NOMO-1 (cell line): ENCODE measurements at regions not wholly inside any gene's neighbourhood (a gene's known extent, or its start where the extent isn't known, plus 50 kb on each side); places are given as distances from the start of the nearest gene placed in this dataset.
"Not testable (repeated sequence)": the region's sequence is repeated elsewhere in the genome, so short reads cannot be mapped to it uniquely, and the experiment has no call there.

ENCODE experiments used
- DNase-seq, 2 experiments: peaks; one replicate each; lab custom pipeline; 2025; ENCODE audit not compliant: unreplicated experiment in 2 of 2; lab: John Stamatoyannopoulos, UW

GRCh38 chr13:99792079-99792921 is 179.3 kb downstream of the ZIC5 start:
- no peak for DNase-seq

- DNase-seq = no peak
Measured at GRCh38 chr13:99782669-99783068, 188.9 kb downstream of the ZIC5 start.

- no peak for DNase-seq
Measured at GRCh38 chr13:99778500-99778899, 193.1 kb downstream of the ZIC5 start.

- no peak for DNase-seq
Measured at GRCh38 chr13:99777873-99778272, 193.7 kb downstream of the ZIC5 start.

DNA sequence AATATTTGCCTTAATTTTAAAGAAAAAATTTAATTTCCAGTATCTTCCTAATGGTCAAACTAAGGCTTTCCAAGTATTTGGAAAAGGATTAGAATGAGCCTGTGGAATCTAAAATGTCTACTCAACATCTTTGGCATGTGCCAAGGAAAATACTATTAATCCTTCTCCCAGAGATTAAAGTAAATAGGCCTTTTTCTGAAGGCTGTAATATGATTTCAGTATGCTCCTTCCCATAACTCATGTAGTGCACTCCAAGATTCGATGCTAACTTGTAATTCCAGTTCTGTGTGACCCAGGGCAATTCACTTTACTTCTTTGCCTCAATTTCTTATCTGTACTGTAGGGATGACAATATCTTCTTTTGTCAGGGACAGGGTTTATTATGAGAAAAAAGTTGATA is 196.9 kb downstream of the ZIC5 start:
- DNase-seq = no peak

DNA sequence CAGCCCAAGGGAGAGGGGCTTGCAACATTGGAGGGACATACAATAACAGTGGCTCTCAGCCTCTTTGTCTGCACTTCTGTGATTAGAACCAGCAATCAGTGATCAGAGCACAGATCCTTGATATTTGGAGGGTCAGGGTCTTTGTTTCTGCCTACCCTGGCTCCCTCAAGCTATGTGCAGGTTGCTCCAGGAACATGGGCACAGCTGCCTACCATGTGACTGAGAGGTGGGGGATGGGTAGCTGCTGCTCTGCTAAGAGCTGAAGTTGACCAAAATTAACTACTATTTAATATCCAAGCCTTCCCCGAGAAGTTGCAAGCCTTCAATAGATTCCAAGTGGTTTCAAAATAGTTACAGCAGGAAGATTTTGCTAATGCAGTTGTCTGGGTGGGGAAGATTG is 202.6 kb downstream of the ZIC5 start:
- DNase-seq = no peak

GRCh38 chr13:99766641-99767045 is 204.9 kb downstream of the ZIC5 start:
- DNase-seq = no peak

DNA sequence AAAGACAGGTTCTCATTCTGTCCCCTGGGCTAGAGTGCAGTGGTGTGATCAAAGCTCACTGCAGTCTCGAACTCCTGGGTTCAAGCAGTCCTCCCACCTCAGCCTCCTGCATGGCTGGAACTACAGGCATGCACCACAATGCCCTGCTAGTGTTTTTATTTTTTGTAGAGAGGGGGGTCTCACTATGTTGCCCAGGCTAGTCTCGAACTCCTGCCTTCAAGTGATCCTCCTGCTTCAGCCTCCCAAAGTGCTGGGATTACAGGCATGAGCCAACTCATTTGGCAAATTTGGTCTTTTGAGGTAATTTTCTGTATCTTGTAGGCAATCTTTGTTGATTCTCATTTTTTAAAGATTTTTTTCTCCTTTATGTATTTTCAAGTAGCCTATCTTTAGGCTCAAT is 205.7 kb downstream of the ZIC5 start:
- DNase-seq = no peak

DNA sequence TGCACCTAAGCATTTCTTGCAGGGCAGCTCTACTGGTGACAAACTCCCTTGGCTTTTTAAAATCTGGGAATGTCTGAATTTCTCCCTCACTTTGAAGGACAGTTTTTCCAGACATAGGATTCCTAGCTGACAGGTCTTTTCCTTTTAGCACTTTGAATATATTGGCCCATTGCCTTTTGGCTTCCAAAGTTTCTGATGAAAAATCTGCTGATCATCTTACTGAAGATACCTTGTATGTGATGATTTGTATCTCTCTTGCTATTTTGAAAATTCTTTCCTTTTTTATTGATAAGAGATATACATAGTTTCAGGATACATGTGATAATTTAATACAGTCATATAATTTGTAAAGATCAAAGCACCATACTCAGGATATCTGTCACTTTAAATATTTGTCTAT is 211.1 kb downstream of the ZIC5 start:
- DNase-seq = no peak

DNA sequence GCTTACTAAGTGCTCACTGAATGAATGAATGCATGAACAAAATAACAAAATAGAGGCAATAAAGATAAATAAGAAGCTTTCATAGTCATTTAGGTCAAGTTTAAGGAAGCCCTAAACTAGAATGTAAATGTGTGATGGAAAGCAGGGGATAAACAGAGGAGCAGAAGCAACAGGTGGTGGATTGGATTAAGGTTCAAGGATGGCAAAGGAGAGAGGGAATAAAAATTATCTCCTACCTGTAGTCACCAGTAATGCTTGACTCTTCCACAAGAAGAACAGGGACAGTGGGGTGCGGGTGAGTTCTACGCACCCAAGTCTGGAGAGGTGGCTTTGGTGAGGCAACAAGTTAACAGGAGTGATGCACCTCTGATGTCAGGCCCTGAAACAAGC is 212.4 kb downstream of the ZIC5 start:
- DNase-seq = no peak

GRCh38 chr13:99758460-99759162 is 213.0 kb downstream of the ZIC5 start:
- no peak for DNase-seq

DNA sequence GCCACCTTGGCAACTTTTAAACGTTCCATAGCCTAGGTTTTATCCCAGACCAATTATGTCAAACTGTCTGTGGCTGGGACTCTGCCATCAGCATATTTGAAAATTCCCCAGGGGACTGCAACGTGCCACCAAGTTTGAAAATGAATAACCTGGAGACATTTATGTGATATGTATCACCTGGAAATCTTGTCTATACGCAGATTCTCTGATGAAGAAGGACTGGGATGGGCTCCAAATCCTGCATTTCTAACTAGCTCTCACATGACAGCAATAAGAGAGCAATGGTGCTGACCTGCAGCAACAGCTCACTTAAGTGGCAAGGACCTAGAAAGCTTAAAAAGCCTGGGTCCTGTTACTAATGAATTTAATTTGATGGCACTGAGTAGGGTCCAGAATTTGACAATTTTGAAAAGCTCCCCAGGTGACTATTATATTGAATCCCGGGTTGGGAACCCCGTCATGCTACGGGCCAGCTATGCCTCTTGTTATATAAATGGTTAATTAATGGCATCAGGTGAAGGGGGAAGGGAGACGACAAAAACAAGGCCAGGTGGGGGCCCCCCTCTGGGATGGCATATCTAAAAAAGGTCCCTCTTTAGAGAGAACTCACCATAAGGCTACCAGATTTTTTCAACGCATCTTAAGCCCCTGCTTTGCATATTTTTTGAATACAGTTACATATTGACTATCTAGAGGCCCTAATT is 213.7 kb downstream of the ZIC5 start:
- no peak for DNase-seq

- DNase-seq = no peak
Measured at GRCh38 chr13:99756281-99756680, 215.3 kb downstream of the ZIC5 start.

- DNase-seq = not testable (repeated sequence)
Measured at GRCh38 chr13:99754750-99755149, 216.8 kb downstream of the ZIC5 start.

DNA sequence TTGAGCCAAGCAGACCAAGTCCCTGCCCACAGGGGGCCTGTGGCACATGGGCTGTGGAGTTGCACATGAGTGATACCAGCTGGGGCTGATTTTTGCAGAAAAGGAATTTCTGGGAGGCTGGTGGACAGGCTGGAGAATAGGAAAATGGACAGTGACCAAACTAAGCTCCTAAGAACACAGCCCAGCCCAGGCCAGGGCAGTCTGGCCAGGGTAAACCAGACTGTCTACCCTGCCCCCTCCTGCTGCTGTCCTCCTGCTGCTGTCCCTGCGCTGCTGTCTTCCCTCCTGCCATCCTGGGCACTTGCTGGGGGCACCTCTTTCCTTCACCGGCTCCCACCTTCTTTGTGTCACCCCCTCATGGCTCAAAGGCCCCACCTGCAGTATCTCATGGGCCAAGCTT is 219.2 kb downstream of the ZIC5 start:
- no peak for DNase-seq

GRCh38 chr13:99751517-99752199 is 219.9 kb downstream of the ZIC5 start:
- no peak for DNase-seq

DNA sequence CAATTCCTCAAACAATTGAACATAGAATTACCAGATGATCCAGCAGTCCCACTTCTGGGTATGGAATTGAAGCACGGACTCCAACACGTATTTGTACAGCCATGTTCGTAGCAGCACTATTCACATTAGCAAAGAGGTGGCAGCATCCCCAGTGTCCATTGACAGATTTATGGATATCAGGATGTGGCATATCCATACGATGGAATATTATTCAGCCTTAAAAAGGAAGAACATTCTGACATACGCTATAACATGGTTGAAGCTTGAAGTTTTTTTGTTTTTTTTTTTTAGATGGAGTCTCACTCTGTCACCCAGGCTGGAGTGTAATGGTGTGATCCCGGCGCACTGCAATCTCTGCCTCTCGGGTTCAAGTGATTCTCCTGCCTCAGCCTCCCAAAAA is 220.6 kb downstream of the ZIC5 start:
- no peak for DNase-seq

DNA sequence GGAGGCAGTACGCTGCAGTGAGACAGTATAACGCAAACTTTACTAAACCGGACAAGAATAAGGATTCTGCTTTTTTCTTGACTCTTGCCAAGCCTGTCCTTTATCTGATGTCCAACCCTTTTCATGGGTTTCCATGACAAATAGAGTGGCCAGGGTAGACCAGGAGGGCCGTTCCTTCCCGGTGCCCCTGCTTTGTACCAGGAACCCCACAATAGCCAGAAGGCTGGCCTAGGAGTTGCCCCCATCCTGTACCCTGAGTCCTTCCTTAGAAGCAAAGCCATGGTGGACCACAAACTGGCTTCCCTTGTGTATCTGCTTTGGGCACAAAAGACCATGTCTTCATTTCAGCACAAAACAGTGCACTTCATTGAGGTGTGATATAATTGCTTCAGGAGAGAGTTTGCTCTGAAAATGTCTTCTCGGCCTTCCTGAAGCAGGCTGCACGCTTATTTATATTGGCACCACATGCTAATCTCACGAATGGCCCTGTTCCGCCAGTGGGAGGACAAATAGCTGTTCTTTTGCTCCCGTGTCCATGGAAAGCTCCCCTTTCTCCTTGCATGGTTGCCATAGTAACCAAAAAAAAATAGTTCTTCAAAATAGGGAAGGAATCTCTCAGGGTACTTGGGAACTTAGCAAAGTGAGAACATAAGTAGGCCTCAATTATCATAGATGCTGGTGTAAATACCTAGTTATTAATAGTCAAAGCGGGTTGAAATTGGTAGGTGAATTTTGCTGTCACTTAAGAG is 222.1 kb downstream of the ZIC5 start:
- DNase-seq = no peak

DNA sequence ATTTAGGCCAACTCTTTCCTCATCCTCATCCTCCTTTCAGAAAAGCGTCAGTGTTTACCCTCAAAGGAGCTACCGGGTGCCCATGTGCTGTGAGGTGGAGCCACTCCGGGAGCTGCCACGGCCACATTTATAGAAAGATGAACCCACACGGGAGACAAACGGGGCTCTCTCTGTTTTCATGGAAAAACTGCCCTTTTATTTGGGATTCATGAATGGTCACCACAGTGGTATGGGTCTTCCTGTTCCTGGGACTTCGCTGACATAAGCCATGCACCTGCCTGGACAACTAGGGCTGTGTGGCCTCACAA is 224.2 kb downstream of the ZIC5 start:
- DNase-seq = no peak

DNA sequence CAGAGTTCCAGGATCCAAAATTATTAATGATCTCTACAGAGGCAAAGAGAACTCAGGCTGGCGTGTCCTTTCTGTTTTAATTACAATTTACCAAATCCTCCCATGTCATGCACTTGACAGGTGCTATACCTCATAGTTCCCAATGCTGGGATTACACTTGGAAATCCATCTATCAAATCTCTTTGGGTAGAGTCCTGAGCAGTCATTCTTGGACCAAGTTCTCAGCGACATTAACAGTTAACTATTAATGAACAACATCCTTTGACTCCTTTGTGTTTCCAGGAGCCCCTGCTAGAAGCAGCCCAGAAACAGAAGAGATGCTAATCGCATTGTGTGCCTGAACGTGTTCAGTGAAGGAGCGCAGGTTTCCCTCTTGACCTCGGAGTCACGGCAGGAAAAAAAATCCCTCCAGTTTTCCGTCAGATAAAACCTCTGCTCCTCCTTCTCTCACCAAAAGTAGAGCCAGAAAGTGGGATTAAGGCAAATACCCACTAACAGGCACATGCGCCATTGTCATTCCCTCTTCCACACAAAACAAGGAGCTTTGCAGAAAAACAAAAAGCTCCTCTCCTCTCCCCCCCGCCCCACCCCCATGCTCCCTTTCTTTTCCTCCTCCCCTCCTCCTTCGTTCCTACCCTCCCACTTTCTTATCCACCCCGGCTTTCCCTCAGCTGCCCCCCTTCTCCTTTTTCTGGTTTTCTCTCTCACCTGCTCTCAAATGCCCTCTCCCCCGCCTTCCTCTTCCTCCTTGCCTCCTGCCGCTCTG is 224.7 kb downstream of the ZIC5 start:
- DNase-seq = no peak
